Nephron progenitor cell (in vitro differentiated cells): ENCODE measurements at regions not wholly inside any gene's neighbourhood (a gene's known extent, or its start where the extent isn't known, plus 50 kb on each side); places are given as distances from the start of the nearest gene placed in this dataset.

Source experiments
- DNase-seq: peaks from one replicate; pipeline ENCODE4 v3.0.0; 2021
- H3K27ac Mint-ChIP-seq: 2 replicates; pipeline ENCODE4 v1.8.0; 2021; ENCODE audit warnings: mild to moderate bottlenecking, moderate library complexity, mixed read lengths
- H3K27me3 Mint-ChIP-seq: 2 replicates; pipeline ENCODE4 v1.8.0; 2021; ENCODE audit warnings: mild to moderate bottlenecking, low read depth, mixed read lengths; ENCODE audit not compliant: poor library complexity
- H3K36me3 Mint-ChIP-seq: 2 replicates; pipeline ENCODE4 v1.8.0; 2021; ENCODE audit warnings: low read depth, mixed read lengths
- H3K4me1 Mint-ChIP-seq: 2 replicates; pipeline ENCODE4 v1.8.0; 2021; ENCODE audit warnings: mixed read lengths
- H3K4me3 Mint-ChIP-seq: 2 replicates; pipeline ENCODE4 v1.8.0; 2021; ENCODE audit warnings: mild to moderate bottlenecking, moderate library complexity, mixed read lengths
- H3K9me3 Mint-ChIP-seq: 2 replicates; pipeline ENCODE4 v1.8.0; 2021; ENCODE audit warnings: mild to moderate bottlenecking, moderate library complexity, mixed read lengths
- TF ChIP-seq, protein P1 (sequence below): fragments of 200-600 bp; sonication (generic); IDR thresholded peaks from 2 replicates; pipeline ENCODE4 v1.5.0; 2021; ENCODE audit warnings: antibody characterized with exemption

DNA sequence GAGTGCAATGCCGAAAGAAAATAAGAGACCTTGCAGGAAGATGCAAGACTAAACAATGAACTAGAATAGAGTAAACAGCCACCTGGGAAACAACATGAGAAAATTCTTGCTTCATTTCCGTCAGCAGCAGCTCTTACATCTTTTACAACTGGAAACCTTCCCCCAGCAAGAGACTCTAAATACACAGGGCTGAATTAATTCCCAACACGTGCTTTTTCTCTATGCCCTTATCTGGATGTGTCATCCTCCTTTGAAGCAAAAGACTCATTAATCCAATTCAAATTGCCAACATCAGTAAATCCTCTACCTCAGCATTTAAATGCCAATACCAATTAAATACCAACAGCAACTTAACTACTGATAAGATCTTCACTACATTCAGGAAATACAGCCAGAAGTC is 99.0 kb upstream of the PDE1C start:
- no peak for DNase-seq
- Mint-ChIP-seq H3K4me3 (no peak overlapping the region), H3K27ac (no peak overlapping the region), H3K9me3 (peaks cover 11% of the 10 kb centered on the region), H3K27me3 (peaks cover 17% of the 10 kb centered on the region), H3K4me1 (peaks cover 2% of the 10 kb centered on the region), H3K36me3 (no peaks in the 10 kb centered on the region)
- TF ChIP-seq, protein P1, sequence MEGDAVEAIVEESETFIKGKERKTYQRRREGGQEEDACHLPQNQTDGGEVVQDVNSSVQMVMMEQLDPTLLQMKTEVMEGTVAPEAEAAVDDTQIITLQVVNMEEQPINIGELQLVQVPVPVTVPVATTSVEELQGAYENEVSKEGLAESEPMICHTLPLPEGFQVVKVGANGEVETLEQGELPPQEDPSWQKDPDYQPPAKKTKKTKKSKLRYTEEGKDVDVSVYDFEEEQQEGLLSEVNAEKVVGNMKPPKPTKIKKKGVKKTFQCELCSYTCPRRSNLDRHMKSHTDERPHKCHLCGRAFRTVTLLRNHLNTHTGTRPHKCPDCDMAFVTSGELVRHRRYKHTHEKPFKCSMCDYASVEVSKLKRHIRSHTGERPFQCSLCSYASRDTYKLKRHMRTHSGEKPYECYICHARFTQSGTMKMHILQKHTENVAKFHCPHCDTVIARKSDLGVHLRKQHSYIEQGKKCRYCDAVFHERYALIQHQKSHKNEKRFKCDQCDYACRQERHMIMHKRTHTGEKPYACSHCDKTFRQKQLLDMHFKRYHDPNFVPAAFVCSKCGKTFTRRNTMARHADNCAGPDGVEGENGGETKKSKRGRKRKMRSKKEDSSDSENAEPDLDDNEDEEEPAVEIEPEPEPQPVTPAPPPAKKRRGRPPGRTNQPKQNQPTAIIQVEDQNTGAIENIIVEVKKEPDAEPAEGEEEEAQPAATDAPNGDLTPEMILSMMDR = no peak

DNA sequence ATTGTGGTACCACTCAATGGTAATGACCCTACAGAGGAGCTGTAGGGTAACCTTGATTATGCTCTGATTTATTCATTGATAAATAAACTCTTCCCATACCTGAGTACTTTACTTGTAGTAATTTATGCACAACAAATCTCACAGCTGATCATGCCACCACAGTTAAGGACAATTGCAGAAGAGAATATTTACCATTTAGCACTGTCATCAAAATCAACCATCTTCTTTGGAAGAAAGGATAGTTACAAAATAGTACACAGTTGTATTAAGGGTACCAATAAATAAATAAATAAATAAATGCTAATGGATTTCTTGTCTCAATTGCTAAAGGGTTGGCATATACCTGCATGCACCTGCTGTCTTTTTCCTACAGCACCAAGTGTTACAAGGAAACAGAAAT is 97.6 kb upstream of the PDE1C start:
- Mint-ChIP-seq H3K27ac (no peak overlapping the region), H3K4me3 (no peak overlapping the region), H3K27me3 (peaks cover 16% of the 10 kb centered on the region), H3K4me1 (no peaks in the 10 kb centered on the region), H3K9me3 (peaks cover 11% of the 10 kb centered on the region), H3K36me3 (no peaks in the 10 kb centered on the region)
- no peak for DNase-seq
- TF ChIP-seq, protein P1 = no peak

DNA sequence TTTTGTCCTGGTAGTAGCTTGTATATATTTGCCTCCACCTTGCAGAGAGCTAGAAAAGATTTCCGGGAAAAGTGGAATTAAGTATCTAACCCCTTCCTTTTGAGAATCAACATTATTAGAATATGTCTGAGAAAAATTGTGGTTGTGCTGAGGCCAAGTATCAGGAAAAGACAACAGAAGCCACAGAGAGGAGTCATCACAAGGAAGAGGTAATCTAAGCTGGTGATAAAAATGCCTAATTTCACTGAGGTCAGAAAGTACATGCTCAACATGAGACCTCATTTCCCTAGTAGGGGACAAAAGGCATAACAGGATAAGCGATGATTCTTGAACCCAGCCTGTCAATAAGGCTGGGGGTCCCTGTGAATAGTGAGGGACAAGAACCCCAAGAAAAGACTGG is 97.0 kb upstream of the PDE1C start:
- Mint-ChIP-seq H3K9me3 (peaks cover 9% of the 10 kb centered on the region), H3K27ac (no peak overlapping the region), H3K4me3 (no peak overlapping the region), H3K4me1 (no peaks in the 10 kb centered on the region), H3K27me3 (peaks cover 13% of the 10 kb centered on the region), H3K36me3 (no peaks in the 10 kb centered on the region)
- TF ChIP-seq, protein P1 = no peak
- DNase-seq = no peak

DNA sequence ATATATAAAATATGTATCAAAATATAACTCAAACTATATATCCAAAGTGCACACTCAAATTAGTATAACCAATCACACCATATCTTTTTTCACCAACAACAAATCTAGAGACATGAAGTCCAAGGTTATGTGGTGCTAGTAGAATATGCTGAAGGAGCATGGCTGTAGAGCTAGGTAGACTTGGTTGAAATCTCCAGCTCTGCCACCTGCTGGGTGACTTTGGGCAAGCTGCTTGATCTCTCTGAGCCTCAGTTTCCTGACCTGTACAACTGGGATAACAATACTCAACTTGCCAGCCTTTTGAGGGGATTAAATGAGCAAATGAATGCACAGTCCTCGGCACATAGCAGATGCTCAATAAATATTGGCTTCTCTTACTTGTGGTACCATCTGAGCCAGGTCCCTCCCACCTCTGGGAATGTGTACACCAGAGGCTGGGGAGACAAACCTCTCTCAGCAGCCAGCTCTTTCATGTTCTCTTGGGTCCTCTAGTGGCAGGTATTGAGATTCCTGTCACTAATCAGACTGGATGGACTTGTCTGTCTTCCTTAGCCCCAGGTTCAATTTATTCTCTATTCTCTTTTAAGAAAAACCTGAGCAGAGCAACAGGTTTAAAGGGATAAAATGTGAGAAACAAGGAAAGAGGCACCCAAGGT is 94.3 kb upstream of the PDE1C start:
- peak; percentile 12 for DNase-seq
- H3K4me1 Mint-ChIP-seq = no peaks in the 10 kb centered on the region
- no peak overlapping the region for H3K27ac Mint-ChIP-seq

DNA sequence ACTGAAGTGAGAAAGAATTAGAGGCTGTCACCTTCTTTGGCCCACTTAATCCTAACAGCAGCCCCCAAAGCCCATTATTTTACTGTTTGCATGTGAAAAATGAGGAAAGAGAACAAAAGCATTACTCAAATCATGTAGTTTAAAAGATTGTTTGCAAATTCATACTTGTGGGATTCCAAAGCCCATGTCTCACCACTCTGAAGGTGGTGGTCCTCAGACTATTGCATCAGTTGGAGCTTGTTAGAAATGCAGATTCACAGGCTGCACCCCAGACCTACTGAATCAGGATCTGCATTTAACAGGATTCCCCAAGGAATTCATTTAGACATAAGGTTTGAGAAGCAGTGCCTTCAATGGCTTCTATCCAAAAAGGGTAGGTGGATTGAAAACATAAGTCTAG is 93.7 kb upstream of the PDE1C start:
- DNase-seq = no peak
- Mint-ChIP-seq H3K9me3 (no peaks in the 10 kb centered on the region), H3K4me3 (no peak overlapping the region), H3K36me3 (no peaks in the 10 kb centered on the region), H3K27ac (no peak overlapping the region), H3K4me1 (no peaks in the 10 kb centered on the region), H3K27me3 (peaks cover 22% of the 10 kb centered on the region)
- TF ChIP-seq, protein P1 = no peak

More for the DNA sequence above, 94.3 kb upstream of the PDE1C start:
- TF ChIP-seq, protein P1 = peak; percentile 44
- no peaks in the 10 kb centered on the region for H3K36me3 Mint-ChIP-seq
- no peaks in the 10 kb centered on the region for H3K9me3 Mint-ChIP-seq
- no peak overlapping the region for H3K4me3 Mint-ChIP-seq
- peaks cover 22% of the 10 kb centered on the region for H3K27me3 Mint-ChIP-seq

DNA sequence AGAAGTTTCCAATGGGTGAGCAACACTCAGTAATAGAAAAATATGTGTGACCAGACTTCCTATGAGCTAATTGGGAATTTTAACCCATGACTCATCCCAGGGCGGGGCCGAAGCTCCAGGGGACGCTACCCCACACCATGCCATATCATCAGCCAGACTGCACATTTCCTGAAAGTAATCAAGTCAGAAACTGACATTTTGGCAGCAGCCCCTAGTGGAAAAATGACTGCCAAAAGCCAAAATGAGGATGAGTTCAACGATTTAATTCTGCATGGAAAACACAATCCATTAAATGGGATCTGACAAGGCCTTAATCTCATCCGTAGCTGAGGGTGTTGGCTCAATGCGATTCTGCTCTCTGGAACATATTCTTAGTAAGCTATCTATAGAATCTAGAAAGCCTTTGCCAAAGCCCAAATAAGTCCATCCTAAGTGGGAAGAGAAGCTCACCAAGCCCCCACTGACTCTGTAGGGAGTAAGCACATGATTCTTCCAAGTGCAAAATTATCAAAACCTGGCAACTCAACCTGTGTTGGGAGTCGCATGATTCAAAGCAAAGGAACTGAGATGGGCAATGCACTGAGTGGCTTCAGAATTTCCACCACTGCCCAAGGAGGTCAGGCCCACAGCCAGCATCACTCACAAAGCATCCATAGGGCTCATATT is 93.1 kb upstream of the PDE1C start:
- Mint-ChIP-seq H3K27me3 (peaks cover 22% of the 10 kb centered on the region), H3K36me3 (no peaks in the 10 kb centered on the region), H3K4me3 (no peak overlapping the region), H3K4me1 (no peaks in the 10 kb centered on the region), H3K9me3 (no peaks in the 10 kb centered on the region), H3K27ac (no peak overlapping the region)
- DNase-seq = no peak
- TF ChIP-seq, protein P1 = no peak
